HCT116 (cell line): ENCODE measurements at regions not wholly inside any gene's neighbourhood (a gene's known extent, or its start where the extent isn't known, plus 50 kb on each side); places are given as distances from the start of the nearest gene placed in this dataset.

ENCODE experiments used
- ATAC-seq: fragments of 200-7000 bp; cut with Tn5 transposase; 2 replicates; pipeline ENCODE4 v1.9.1; 2020; ENCODE audit warnings: mild to moderate bottlenecking, moderate library complexity
- BruUV-seq: library from RNA; stranded (reverse); fragments of 400-500 nt; replicated peaks from 2 replicates; lab custom pipeline; 2021; lab: Mats Ljungman, UMichigan
- CTCF ChIA-PET: fragments of 300-600 bp; sonication (Branson Sonifier 250); formaldehyde crosslinking; loops from one replicate; lab custom pipeline; 2021; ENCODE audit warnings: antibody characterized with exemption; lab: Charles Lee
- POLR2A ChIA-PET: fragments of 300-600, 350-600 bp; sonication (Branson Sonifier 250); formaldehyde crosslinking; loops from one replicate; lab custom pipeline; 2021; ENCODE audit warnings: antibody characterized with exemption; lab: Charles Lee
- RAD21 ChIA-PET, 2 experiments: fragments of 300-600 bp; sonication (Branson Sonifier 250); formaldehyde crosslinking; loops; one replicate each; lab custom pipeline; 2023; ENCODE audit warnings: low total read pairs in 2 of 2; ENCODE audit not compliant: uncharacterized antibody in 2 of 2, unreplicated experiment in 2 of 2, low non-redundant PET in 1 of 2; lab: Charles Lee
- DNase-seq: peaks from one replicate; pipeline ENCODE4 v3.0.0-alpha.2; 2010; ENCODE audit warnings: low read depth, low spot score
- H2AFZ ChIP-seq: fragments of 200-600 bp; shearing (Covaris generic), sonication (generic); 2 replicates; pipeline ENCODE4 v1.6.1; 2017; ENCODE audit warnings: low read depth, mixed run types, mixed read lengths, antibody characterized with exemption, low read length; ENCODE audit not compliant: poor library complexity, severe bottlenecking
- H3K27ac ChIP-seq: 2 replicates; pipeline ENCODE4 v1.5.1; 2012; ENCODE audit warnings: low read depth, low read length
- H3K27me3 ChIP-seq: fragments of 200-600 bp; sonication (generic); 2 replicates; pipeline ENCODE4 v1.6.1; 2016; ENCODE audit warnings: mixed run types, low read length, mixed read lengths; ENCODE audit not compliant: insufficient read depth
- H3K36me3 ChIP-seq, 2 experiments: fragments of 200-500 bp in 1 of 2; fragments of 200-600 bp in 1 of 2; sonication (Bioruptor generic) in 1 of 2; sonication (generic) in 1 of 2; 2 replicates each; pipeline versions ENCODE4 v1.5.1 to v1.6.1; 2014 to 2016; ENCODE audit warnings: low read length in 2 of 2, inconsistent platforms in 1 of 2, mixed read lengths in 1 of 2, mixed run types in 1 of 2; ENCODE audit not compliant: insufficient read depth in 2 of 2, control insufficient read depth in 1 of 2
- H3K4me1 ChIP-seq, 2 experiments: fragments of 200-600 bp in 1 of 2; sonication (generic) in 1 of 2; 2 replicates each; pipeline versions ENCODE4 v1.5.1 to v1.6.1; 2012 to 2017; ENCODE audit warnings: low read length in 2 of 2, inconsistent platforms in 1 of 2, mild to moderate bottlenecking in 1 of 2, mixed read lengths in 1 of 2, mixed run types in 1 of 2, moderate library complexity in 1 of 2; ENCODE audit not compliant: insufficient read depth in 2 of 2, control insufficient read depth in 1 of 2
- H3K4me2 ChIP-seq: fragments of 200-600 bp; sonication (generic); 2 replicates; pipeline ENCODE4 v1.6.1; 2017; ENCODE audit warnings: mixed run types, low read length, mixed read lengths
- H3K4me3 ChIP-seq, 2 experiments: fragments of 200-600 bp in 1 of 2; sonication (generic) in 1 of 2; replicated peaks in 1 of 2; 2 replicates each; pipeline ENCODE4 v1.5.1; 2011 to 2016; ENCODE audit warnings: low read length in 2 of 2, control low read depth in 1 of 2, low read depth in 1 of 2, mild to moderate bottlenecking in 1 of 2, mixed read lengths in 1 of 2, mixed run types in 1 of 2
- H3K79me2 ChIP-seq: fragments of 200-600 bp; sonication (generic); 2 replicates; pipeline ENCODE4 v1.6.1; 2017; ENCODE audit warnings: mild to moderate bottlenecking, mixed run types, low read length, moderate library complexity, mixed read lengths; ENCODE audit not compliant: insufficient read depth
- H3K9ac ChIP-seq: fragments of 200-600 bp; sonication (generic); 2 replicates; pipeline ENCODE4 v1.6.1; 2016; ENCODE audit warnings: low read length, mixed read lengths
- H3K9me2 ChIP-seq: fragments of 200-600 bp; sonication (generic), shearing (Covaris generic); 2 replicates; pipeline ENCODE4 v1.6.1; 2017; ENCODE audit warnings: mixed run types, mild to moderate bottlenecking, moderate library complexity; ENCODE audit not compliant: insufficient read depth
- H3K9me3 ChIP-seq, 2 experiments: fragments of 200-500 bp in 1 of 2; fragments of 200-600 bp in 1 of 2; sonication (Bioruptor generic) in 1 of 2; sonication (generic) in 1 of 2; 2 replicates each; pipeline ENCODE4 v1.6.1; 2014 to 2017; ENCODE audit warnings: low read length in 2 of 2, mixed read lengths in 2 of 2, inconsistent platforms in 1 of 2, low read depth in 1 of 2, mild to moderate bottlenecking in 1 of 2, mixed run types in 1 of 2, moderate library complexity in 1 of 2; ENCODE audit not compliant: control insufficient read depth in 1 of 2, insufficient read depth in 1 of 2
- H4K20me1 ChIP-seq: fragments of 200-600 bp; sonication (generic), shearing (Covaris generic); 2 replicates; pipeline ENCODE4 v1.6.1; 2017; ENCODE audit warnings: mixed run types, mild to moderate bottlenecking, moderate library complexity; ENCODE audit not compliant: insufficient read depth
- ATF3 ChIP-seq: IDR thresholded peaks from 2 replicates; pipeline ENCODE4 v1.6.1; 2012
- EGR1 ChIP-seq: IDR thresholded peaks from 2 replicates; pipeline ENCODE4 v1.6.1; 2012; ENCODE audit warnings: low read depth
- ELF1 ChIP-seq: IDR thresholded peaks from 2 replicates; pipeline ENCODE4 v1.6.1; 2012; ENCODE audit warnings: low read depth, borderline replicate concordance
- EZH2 ChIP-seq: fragments of 200-600 bp; sonication (generic); IDR thresholded peaks from 2 replicates; pipeline ENCODE4 v1.6.1; 2017; ENCODE audit warnings: antibody characterized with exemption, mixed run types
- EZH2phosphoT487 ChIP-seq: fragments of 200-600 bp; IDR thresholded peaks from 2 replicates; pipeline ENCODE4 v1.6.1; 2018; ENCODE audit warnings: antibody characterized with exemption, borderline replicate concordance
- FOSL1 ChIP-seq: IDR thresholded peaks from 2 replicates; pipeline ENCODE4 v1.6.1; 2012; ENCODE audit warnings: low read depth
- JUND ChIP-seq: IDR thresholded peaks from 2 replicates; pipeline ENCODE4 v1.6.1; 2012
- MAX ChIP-seq: IDR thresholded peaks from 2 replicates; pipeline ENCODE4 v1.6.1; 2012
- POLR2AphosphoS5 ChIP-seq: IDR thresholded peaks from 2 replicates; pipeline ENCODE4 v1.6.1; 2011; ENCODE audit warnings: mild to moderate bottlenecking, low read depth, low read length, moderate library complexity
- REST ChIP-seq: IDR thresholded peaks from 2 replicates; pipeline ENCODE4 v1.6.1; 2012; ENCODE audit warnings: low read depth
- SIN3A ChIP-seq: IDR thresholded peaks from 2 replicates; pipeline ENCODE4 v1.6.1; 2012; ENCODE audit warnings: low read depth
- SP1 ChIP-seq: IDR thresholded peaks from 2 replicates; pipeline ENCODE4 v1.6.1; 2012; ENCODE audit warnings: low read depth
- YY1 ChIP-seq: IDR thresholded peaks from 2 replicates; pipeline ENCODE4 v1.6.1; 2011; ENCODE audit warnings: low read length, low read depth, moderate library complexity, mild to moderate bottlenecking; ENCODE audit not compliant: insufficient replicate concordance; ENCODE audit errors: extremely low read depth
- ZFX ChIP-seq: fragments of 450-650 bp; IDR thresholded peaks from 2 replicates; pipeline ENCODE4 v1.6.1; 2017
- ZNF274 ChIP-seq: fragments of 200-500 bp; sonication (Bioruptor generic); IDR thresholded peaks from 2 replicates; pipeline ENCODE4 v1.6.1; 2014; ENCODE audit warnings: mild to moderate bottlenecking, low read depth, low read length, inconsistent platforms
- intact Hi-C: fragments of 100-400 bp; cut with micrococcal nuclease; formaldehyde crosslinking; loops from 2 replicates; pipeline ENCODE4 v1.10.0; 2022

- no peaks in the 10 kb centered on the region for H3K27me3 ChIP-seq
- H3K9ac ChIP-seq = no peak overlapping the region
- no peaks in the 10 kb centered on the region for H3K36me3 ChIP-seq
- CTCF ChIA-PET = no interaction called here
- no peak for ATAC-seq
- H3K79me2 ChIP-seq = no peaks in the 10 kb centered on the region
- TF ChIP-seq SP1 = no peak
- no peak for TF ChIP-seq JUND
- no peak for TF ChIP-seq SIN3A
- no peak for TF ChIP-seq ELF1
- no peak for TF ChIP-seq MAX
- TF ChIP-seq ZFX = no peak
- TF ChIP-seq FOSL1 = no peak
- TF ChIP-seq ATF3 = no peak
- TF ChIP-seq EGR1 = no peak
- TF ChIP-seq EZH2phosphoT487 = no peak
- TF ChIP-seq YY1 = no peak
- TF ChIP-seq ZNF274 = no peak
- no peak for TF ChIP-seq EZH2
- TF ChIP-seq POLR2AphosphoS5 = no peak
- TF ChIP-seq REST = no peak
- no peaks in the 10 kb centered on the region for H4K20me1 ChIP-seq
- no peak overlapping the region for H3K4me3 ChIP-seq
- RAD21 ChIA-PET = no interaction called here
- intact Hi-C loops = no loop called here
- no TSS peak for BruUV-seq
- H3K27ac ChIP-seq = no peak overlapping the region
- peaks cover 4 to 6% of the 10 kb centered on the region in 2 experiments; a peak in 2 of 4 replicates for H3K9me3 ChIP-seq
- no peaks in the 10 kb centered on the region for H3K4me1 ChIP-seq
- POLR2A ChIA-PET = no interaction called here
- H3K4me2 ChIP-seq = no peak overlapping the region
- DNase-seq = no peak
- H3K9me2 ChIP-seq = no peaks in the 10 kb centered on the region
- H2AFZ ChIP-seq = no peak overlapping the region
Observed at GRCh38 chr18:38330573-38330972, 765.0 kb upstream of the CELF4 start.
